CD4-positive, CD25-positive, alpha-beta regulatory T cell (primary cell): ENCODE measurements at regions not wholly inside any gene's neighbourhood (a gene's known extent, or its start where the extent isn't known, plus 50 kb on each side); places are given as distances from the start of the nearest gene placed in this dataset.

Experiments used
- ATAC-seq, 2 donors: fragments of 150-1000 bp; cut with Tn5 transposase; one replicate each; pipeline ENCODE4 v1.10.0; 2021; ENCODE audit warnings: low read depth in 2 of 2, moderate number of reproducible peaks in 2 of 2, moderate library complexity in 1 of 2
- DNase-seq, 3 donors: peaks; one replicate each; pipeline versions ENCODE4 v3.0.0 to v3.0.0-alpha.2; 2012 to 2022; ENCODE audit warnings: mixed read lengths in 1 of 3
- H3K27ac ChIP-seq: one replicate; pipeline ENCODE4 v1.7.0; 2013; ENCODE audit warnings: mild to moderate bottlenecking, low read length; ENCODE audit not compliant: insufficient read depth, poor library complexity, severe bottlenecking
- H3K27me3 ChIP-seq: one replicate; pipeline ENCODE4 v1.7.0; 2013; ENCODE audit warnings: low read length; ENCODE audit not compliant: control insufficient read depth, insufficient read depth
- H3K36me3 ChIP-seq: one replicate; pipeline ENCODE4 v1.7.0; 2013; ENCODE audit warnings: mild to moderate bottlenecking, low read length, moderate library complexity; ENCODE audit not compliant: control insufficient read depth, insufficient read depth
- H3K4me1 ChIP-seq: 2 replicates; pipeline ENCODE4 v1.7.0; 2013; ENCODE audit warnings: mild to moderate bottlenecking, low read length; ENCODE audit not compliant: insufficient read depth, control insufficient read depth, poor library complexity, severe bottlenecking
- H3K4me3 ChIP-seq: one replicate; pipeline ENCODE4 v1.7.0; 2013; ENCODE audit warnings: low read depth, mild to moderate bottlenecking, low read length, moderate library complexity
- H3K9me3 ChIP-seq, 2 experiments: 1 replicate in 1 of 2; 2 replicates in 1 of 2; pipeline ENCODE4 v1.7.0; 2013; ENCODE audit warnings: low read length in 2 of 2, mild to moderate bottlenecking in 1 of 2, moderate library complexity in 1 of 2; ENCODE audit not compliant: control insufficient read depth in 2 of 2
- H3K27ac Mint-ChIP-seq, 3 donors: one replicate each; pipeline ENCODE4 v1.8.0; 2020 to 2022; ENCODE audit warnings: mild to moderate bottlenecking in 3 of 3, mixed read lengths in 3 of 3, moderate library complexity in 2 of 3
- H3K27me3 Mint-ChIP-seq: one replicate; pipeline ENCODE4 v1.8.0; 2022; ENCODE audit warnings: mild to moderate bottlenecking, mixed read lengths
- H3K36me3 Mint-ChIP-seq: one replicate; pipeline ENCODE4 v1.8.0; 2020; ENCODE audit warnings: mixed read lengths
- H3K4me1 Mint-ChIP-seq, 4 donors: one replicate each; pipeline ENCODE4 v1.8.0; 2020 to 2022; ENCODE audit warnings: mixed read lengths in 4 of 4, mild to moderate bottlenecking in 1 of 4
- H3K4me3 Mint-ChIP-seq, 4 donors: one replicate each; pipeline ENCODE4 v1.8.0; 2020 to 2022; ENCODE audit warnings: mild to moderate bottlenecking in 4 of 4, mixed read lengths in 4 of 4, moderate library complexity in 3 of 4
- H3K9me3 Mint-ChIP-seq, 7 donors: one replicate each; pipeline ENCODE4 v1.8.0; 2020 to 2022; ENCODE audit warnings: mixed read lengths in 7 of 7, mild to moderate bottlenecking in 3 of 7, moderate library complexity in 2 of 7

GRCh38 chr13:53822136-53822535 is 793.5 kb downstream of the OLFM4 start:
- Mint-ChIP-seq H3K27me3 (no peaks in the 10 kb centered on the region), H3K4me3 (no peak overlapping the region), H3K9me3 (peaks cover 0 to 15% (median 6%) of the 10 kb centered on the region in 7 donors), H3K4me1 (no peaks in the 10 kb centered on the region), H3K36me3 (no peaks in the 10 kb centered on the region), H3K27ac (no peak overlapping the region)
- ATAC-seq = no peak
- H3K4me3 ChIP-seq = no peak overlapping the region
- no peaks in the 10 kb centered on the region for H3K36me3 ChIP-seq
- no peaks in the 10 kb centered on the region for H3K4me1 ChIP-seq
- H3K9me3 ChIP-seq = peaks cover 0 to 2% of the 10 kb centered on the region in 2 experiments
- DNase-seq = no peak
- no peak overlapping the region for H3K27ac ChIP-seq
- H3K27me3 ChIP-seq = no peaks in the 10 kb centered on the region

- no peak overlapping the region for H3K27ac ChIP-seq
- no peaks in the 10 kb centered on the region for H3K4me1 Mint-ChIP-seq
- no peak for DNase-seq
- no peak overlapping the region for H3K27ac Mint-ChIP-seq
- H3K36me3 Mint-ChIP-seq = no peaks in the 10 kb centered on the region
- peaks cover 1 to 25% (median 6%) of the 10 kb centered on the region in 7 donors for H3K9me3 Mint-ChIP-seq
- H3K4me3 Mint-ChIP-seq = no peak overlapping the region
- no peaks in the 10 kb centered on the region for H3K4me1 ChIP-seq
- H3K27me3 Mint-ChIP-seq = no peaks in the 10 kb centered on the region
- no peak overlapping the region for H3K4me3 ChIP-seq
- no peak for ATAC-seq
- no peaks in the 10 kb centered on the region for H3K27me3 ChIP-seq
- no peaks in the 10 kb centered on the region for H3K36me3 ChIP-seq
- H3K9me3 ChIP-seq = no peaks in the 10 kb centered on the region
Observed at GRCh38 chr13:53839461-53839860, 810.8 kb downstream of the OLFM4 start.

GRCh38 chr13:53844473-53845146 is 816.0 kb downstream of the OLFM4 start:
- no peaks in the 10 kb centered on the region for H3K27me3 ChIP-seq
- no peaks in the 10 kb centered on the region for H3K36me3 ChIP-seq
- no peaks in the 10 kb centered on the region for H3K4me1 ChIP-seq
- no peak overlapping the region for H3K4me3 ChIP-seq
- Mint-ChIP-seq H3K4me1 (no peaks in the 10 kb centered on the region), H3K36me3 (no peaks in the 10 kb centered on the region), H3K27me3 (no peaks in the 10 kb centered on the region), H3K27ac (no peak overlapping the region), H3K9me3 (peaks cover 0 to 16% (median 7%) of the 10 kb centered on the region in 7 donors), H3K4me3 (no peak overlapping the region)
- DNase-seq (no peak), ATAC-seq (no peak)
- H3K9me3 ChIP-seq = no peaks in the 10 kb centered on the region
- no peak overlapping the region for H3K27ac ChIP-seq

- no peak overlapping the region for H3K4me3 Mint-ChIP-seq
- H3K27ac ChIP-seq = no peak overlapping the region
- no peaks in the 10 kb centered on the region for H3K36me3 ChIP-seq
- ATAC-seq = no peak
- H3K9me3 Mint-ChIP-seq = peaks cover 0 to 16% (median 11%) of the 10 kb centered on the region in 7 donors
- H3K36me3 Mint-ChIP-seq = no peaks in the 10 kb centered on the region
- no peak overlapping the region for H3K4me3 ChIP-seq
- H3K9me3 ChIP-seq = no peaks in the 10 kb centered on the region
- H3K4me1 ChIP-seq = no peaks in the 10 kb centered on the region
- DNase-seq = no peak
- H3K27me3 Mint-ChIP-seq = no peaks in the 10 kb centered on the region
- no peaks in the 10 kb centered on the region for H3K27me3 ChIP-seq
- H3K27ac Mint-ChIP-seq = no peak overlapping the region
- H3K4me1 Mint-ChIP-seq = no peaks in the 10 kb centered on the region
Observed at GRCh38 chr13:53847502-53847901, 818.9 kb downstream of the OLFM4 start.

- DNase-seq (no peak), ATAC-seq (no peak)
- no peaks in the 10 kb centered on the region for H3K4me1 ChIP-seq
- Mint-ChIP-seq H3K4me1 (no peaks in the 10 kb centered on the region), H3K27ac (no peak overlapping the region), H3K27me3 (no peaks in the 10 kb centered on the region), H3K36me3 (no peaks in the 10 kb centered on the region), H3K4me3 (no peak overlapping the region), H3K9me3 (peaks cover 0 to 15% (median 9%) of the 10 kb centered on the region in 7 donors)
- H3K36me3 ChIP-seq = no peaks in the 10 kb centered on the region
- H3K27me3 ChIP-seq = no peaks in the 10 kb centered on the region
- no peaks in the 10 kb centered on the region for H3K9me3 ChIP-seq
- H3K27ac ChIP-seq = no peak overlapping the region
- no peak overlapping the region for H3K4me3 ChIP-seq
Observed at GRCh38 chr13:53848366-53848961, 819.9 kb downstream of the OLFM4 start.

- H3K27me3 Mint-ChIP-seq = no peaks in the 10 kb centered on the region
- no peaks in the 10 kb centered on the region for H3K36me3 Mint-ChIP-seq
- no peaks in the 10 kb centered on the region for H3K9me3 ChIP-seq
- H3K9me3 Mint-ChIP-seq = peaks cover 6 to 32% (median 16%) of the 10 kb centered on the region in 7 donors
- no peak overlapping the region for H3K27ac ChIP-seq
- DNase-seq = no peak
- H3K4me3 Mint-ChIP-seq = no peak overlapping the region
- H3K4me3 ChIP-seq = no peak overlapping the region
- H3K4me1 ChIP-seq = no peaks in the 10 kb centered on the region
- no peaks in the 10 kb centered on the region for H3K4me1 Mint-ChIP-seq
- H3K27ac Mint-ChIP-seq = no peak overlapping the region
- H3K27me3 ChIP-seq = no peaks in the 10 kb centered on the region
- ATAC-seq = no peak
- no peaks in the 10 kb centered on the region for H3K36me3 ChIP-seq
Observed at GRCh38 chr13:53854321-53854720, 825.7 kb downstream of the OLFM4 start.

GRCh38 chr13:53856573-53857195 is 828.1 kb downstream of the OLFM4 start:
- ATAC-seq (no peak), DNase-seq (no peak)
- H3K27ac ChIP-seq = no peak overlapping the region
- H3K4me3 ChIP-seq = no peak overlapping the region
- no peaks in the 10 kb centered on the region for H3K36me3 ChIP-seq
- peaks cover 6 to 26% (median 13%) of the 10 kb centered on the region in 7 donors for H3K9me3 Mint-ChIP-seq
- H3K9me3 ChIP-seq = no peaks in the 10 kb centered on the region
- no peak overlapping the region for H3K27ac Mint-ChIP-seq
- H3K4me1 ChIP-seq = no peaks in the 10 kb centered on the region
- H3K27me3 ChIP-seq = no peaks in the 10 kb centered on the region
- no peak overlapping the region for H3K4me3 Mint-ChIP-seq
- H3K36me3 Mint-ChIP-seq = no peaks in the 10 kb centered on the region
- H3K4me1 Mint-ChIP-seq = no peaks in the 10 kb centered on the region
- H3K27me3 Mint-ChIP-seq = no peaks in the 10 kb centered on the region
